ENCODE measurements at regions not wholly inside any gene's neighbourhood (a gene's known extent, or its start where the extent isn't known, plus 50 kb on each side); places are given as distances from the start of the nearest gene placed in this dataset.

DNA sequence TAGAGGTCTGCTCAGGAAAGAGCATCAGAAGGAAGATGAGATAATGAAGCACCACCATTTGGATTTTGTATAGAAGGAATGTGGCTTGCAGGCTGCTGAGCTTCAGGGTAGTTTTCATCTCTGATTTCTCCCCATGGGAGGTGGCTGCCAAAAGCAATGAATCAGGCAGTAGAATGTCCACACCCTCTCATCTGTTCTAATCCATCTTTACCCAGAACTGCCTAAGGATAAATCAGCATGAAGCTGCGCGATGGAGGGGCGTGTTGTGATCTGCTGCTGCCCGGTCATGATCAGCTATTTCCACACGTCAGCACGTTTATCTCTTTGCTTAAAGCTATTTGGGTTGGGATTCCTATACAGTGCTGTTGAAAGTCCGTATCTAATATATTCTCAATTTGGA, 295.4 kb downstream of the FOXA2 start:
- no peak for DNase-seq
- H3K27ac Mint-ChIP-seq, result no peak overlapping the region
- H3K27me3 Mint-ChIP-seq (ENCODE audit: low read depth in 3 of 3), result peaks cover 0 to 2% (median 0%) of the 10 kb centered on the region in 3 donors
- no peaks in the 10 kb centered on the region for H3K36me3 Mint-ChIP-seq
- no peak overlapping the region for H3K4me3 Mint-ChIP-seq
- H3K4me1 Mint-ChIP-seq, result no peaks in the 10 kb centered on the region
- peaks cover 2 to 22% (median 6%) of the 10 kb centered on the region in 6 donors for H3K9me3 Mint-ChIP-seq

DNA sequence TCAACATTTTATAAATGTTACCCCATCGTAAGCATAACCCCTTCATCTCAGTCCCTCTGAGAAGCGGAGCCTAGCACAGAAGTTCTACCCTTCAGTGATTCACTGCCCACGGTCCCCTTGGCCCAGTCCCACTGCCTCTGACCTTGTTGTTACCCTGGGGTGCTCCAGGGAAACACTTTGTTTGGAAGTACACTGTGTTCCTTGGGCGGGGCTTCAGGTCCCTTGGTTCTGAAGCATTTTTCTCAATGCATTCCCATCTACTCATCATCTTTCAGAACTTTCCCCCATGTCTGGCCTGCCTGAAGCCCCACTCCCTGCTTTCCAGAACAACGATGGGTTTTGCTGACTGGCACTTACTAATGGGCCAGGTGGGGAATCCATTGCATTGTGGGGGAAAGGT, 296.2 kb downstream of the FOXA2 start:
- Mint-ChIP-seq H3K27ac (no peak overlapping the region), H3K9me3 (peaks cover 0 to 17% (median 4%) of the 10 kb centered on the region in 6 donors), H3K36me3 (no peaks in the 10 kb centered on the region), H3K4me3 (no peak overlapping the region), H3K4me1 (no peaks in the 10 kb centered on the region), H3K27me3 (ENCODE audit: low read depth in 3 of 3) (peaks cover 0 to 2% (median 0%) of the 10 kb centered on the region in 3 donors)
- DNase-seq, result no peak

GRCh38 chr20:22285555-22285954, 298.8 kb downstream of the FOXA2 start:
- peaks cover 0 to 1% (median 0%) of the 10 kb centered on the region in 3 donors for H3K27me3 Mint-ChIP-seq (ENCODE audit: low read depth in 3 of 3)
- no peak for DNase-seq
- no peaks in the 10 kb centered on the region for H3K4me1 Mint-ChIP-seq
- H3K9me3 Mint-ChIP-seq, result peaks cover 0 to 8% (median 4%) of the 10 kb centered on the region in 6 donors
- no peak overlapping the region for H3K4me3 Mint-ChIP-seq
- H3K36me3 Mint-ChIP-seq, result no peaks in the 10 kb centered on the region
- H3K27ac Mint-ChIP-seq, result no peak overlapping the region

DNA sequence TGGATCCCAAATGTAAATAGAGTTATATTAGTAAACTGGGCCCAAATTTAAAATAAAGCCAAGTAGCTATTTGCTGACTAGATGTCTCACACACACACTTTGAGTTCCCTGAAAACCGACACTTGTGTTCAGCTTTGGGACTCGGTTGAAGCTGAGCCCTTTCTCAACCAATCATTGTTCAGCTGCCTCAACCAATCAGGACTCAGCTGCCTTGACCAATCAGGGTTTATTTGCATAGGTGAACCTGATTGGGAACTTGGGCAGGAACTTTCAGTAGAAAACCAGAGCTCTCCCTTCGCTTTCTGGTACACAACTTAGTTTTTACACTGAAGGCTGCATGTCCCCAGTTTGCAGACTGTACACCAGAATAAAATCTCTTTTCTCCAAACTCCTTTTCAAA, 301.7 kb downstream of the FOXA2 start:
- Mint-ChIP-seq H3K27me3 (ENCODE audit: low read depth in 3 of 3) (peaks cover 0 to 1% (median 0%) of the 10 kb centered on the region in 3 donors), H3K36me3 (no peaks in the 10 kb centered on the region), H3K4me3 (no peak overlapping the region), H3K27ac (no peak overlapping the region), H3K4me1 (no peaks in the 10 kb centered on the region), H3K9me3 (peaks cover 0 to 7% (median 4%) of the 10 kb centered on the region in 6 donors)
- DNase-seq, result no peak

- Mint-ChIP-seq H3K4me1 (no peaks in the 10 kb centered on the region), H3K9me3 (peaks cover 0 to 21% (median 7%) of the 10 kb centered on the region in 6 donors), H3K27me3 (ENCODE audit: low read depth in 3 of 3) (no peaks in the 10 kb centered on the region)
These were observed 310.0 kb downstream of the FOXA2 start for GRCh38 chr20:22274330-22274729.

DNA sequence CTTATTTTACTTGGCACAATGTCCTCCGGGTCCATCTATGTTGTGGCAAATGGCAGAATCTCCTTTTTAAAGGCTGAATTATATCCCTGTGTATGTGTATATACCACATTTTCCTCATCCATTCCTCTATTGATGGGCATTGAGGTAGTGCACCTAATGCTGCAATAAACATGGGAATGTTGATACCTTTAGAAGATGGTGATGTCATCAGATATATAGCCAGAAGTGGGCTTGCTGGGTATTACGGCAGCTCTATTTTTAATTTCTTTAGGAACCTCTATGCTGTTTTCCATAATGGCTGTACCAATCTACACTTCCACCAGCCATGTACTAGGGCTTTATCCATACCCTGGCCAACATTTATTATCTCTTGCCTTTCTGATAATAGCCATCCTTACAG, 315.7 kb downstream of the FOXA2 start:
- Mint-ChIP-seq H3K36me3 (no peaks in the 10 kb centered on the region), H3K27ac (no peak overlapping the region), H3K4me3 (no peak overlapping the region), H3K4me1 (no peaks in the 10 kb centered on the region), H3K9me3 (peaks cover 0 to 15% (median 6%) of the 10 kb centered on the region in 6 donors), H3K27me3 (ENCODE audit: low read depth in 3 of 3) (no peaks in the 10 kb centered on the region)
- DNase-seq, result no peak

More at GRCh38 chr20:22274330-22274729, 310.0 kb downstream of the FOXA2 start:
- DNase-seq, result no peak
- no peak overlapping the region for H3K27ac Mint-ChIP-seq
- H3K36me3 Mint-ChIP-seq, result no peaks in the 10 kb centered on the region
- no peak overlapping the region for H3K4me3 Mint-ChIP-seq

DNA sequence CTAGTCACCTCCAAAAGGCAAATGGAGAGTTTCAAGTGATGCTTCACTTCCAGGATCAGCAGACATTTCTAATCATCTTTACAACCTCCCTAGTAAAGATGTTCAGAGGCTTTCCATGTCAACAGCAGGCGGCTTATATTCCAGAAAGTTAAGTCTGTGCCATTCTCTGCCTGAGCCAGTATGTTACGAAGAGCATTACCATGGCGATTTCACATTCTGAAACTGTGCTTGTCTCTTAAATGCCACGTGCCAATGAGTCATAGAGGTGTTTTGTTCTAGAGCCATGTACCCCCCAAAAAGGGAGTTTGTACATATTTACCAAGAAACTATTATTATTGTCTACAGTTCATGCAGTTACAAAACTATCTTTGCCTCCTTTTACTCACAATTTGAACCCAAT, 319.5 kb downstream of the FOXA2 start:
- no peaks in the 10 kb centered on the region for H3K27me3 Mint-ChIP-seq (ENCODE audit: low read depth in 3 of 3)
- no peak for DNase-seq
- no peaks in the 10 kb centered on the region for H3K4me1 Mint-ChIP-seq
- H3K9me3 Mint-ChIP-seq, result peaks cover 0 to 16% (median 1%) of the 10 kb centered on the region in 6 donors
- H3K4me3 Mint-ChIP-seq, result no peak overlapping the region
- no peak overlapping the region for H3K27ac Mint-ChIP-seq
- no peaks in the 10 kb centered on the region for H3K36me3 Mint-ChIP-seq

GRCh38 chr20:22260506-22260905, 323.9 kb downstream of the FOXA2 start:
- no peaks in the 10 kb centered on the region for H3K36me3 Mint-ChIP-seq
- no peak for DNase-seq
- H3K27me3 Mint-ChIP-seq (ENCODE audit: low read depth in 3 of 3), result no peaks in the 10 kb centered on the region
- no peak overlapping the region for H3K4me3 Mint-ChIP-seq
- H3K4me1 Mint-ChIP-seq, result no peaks in the 10 kb centered on the region
- no peak overlapping the region for H3K27ac Mint-ChIP-seq
- peaks cover 0 to 11% (median 0%) of the 10 kb centered on the region in 6 donors for H3K9me3 Mint-ChIP-seq

GRCh38 chr20:22257912-22258311, 326.5 kb downstream of the FOXA2 start:
- Mint-ChIP-seq H3K27ac (no peak overlapping the region), H3K36me3 (no peaks in the 10 kb centered on the region), H3K4me3 (no peak overlapping the region), H3K4me1 (no peaks in the 10 kb centered on the region), H3K27me3 (ENCODE audit: low read depth in 3 of 3) (no peaks in the 10 kb centered on the region), H3K9me3 (peaks cover 0 to 15% (median 1%) of the 10 kb centered on the region in 6 donors)
- DNase-seq, result no peak

DNA sequence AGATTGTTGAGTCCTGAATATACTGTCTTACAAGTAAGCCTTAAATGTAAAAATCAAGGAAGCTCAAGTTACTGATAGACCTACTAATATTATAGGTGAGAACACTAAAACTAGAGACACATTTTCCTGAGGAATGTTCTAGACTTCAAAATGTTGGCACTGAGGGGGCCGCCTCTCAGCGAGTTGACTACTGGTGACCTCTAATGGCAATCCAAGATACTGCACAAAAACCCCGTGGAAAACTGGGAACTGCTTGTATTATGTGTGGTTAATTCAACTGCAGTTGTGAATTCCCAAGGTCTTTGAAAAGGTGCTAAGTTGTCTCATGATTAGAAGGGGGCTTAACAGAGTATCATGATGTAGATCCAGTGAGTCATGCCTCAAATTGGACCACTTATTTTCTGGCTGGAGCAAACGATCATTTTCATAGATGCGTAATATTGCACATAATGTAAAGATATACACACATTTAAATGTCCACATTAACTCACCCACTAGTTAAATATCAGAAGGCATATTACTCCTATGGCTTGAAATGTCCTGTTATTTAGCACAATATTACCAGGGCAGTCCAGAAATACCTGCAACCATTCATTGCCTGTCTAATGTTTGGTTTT, 336.2 kb downstream of the FOXA2 start:
- Mint-ChIP-seq H3K9me3 (peaks cover 0 to 6% (median 3%) of the 10 kb centered on the region in 6 donors), H3K27ac (no peak overlapping the region), H3K36me3 (no peaks in the 10 kb centered on the region), H3K27me3 (ENCODE audit: low read depth in 3 of 3) (peaks cover 0 to 2% (median 2%) of the 10 kb centered on the region in 3 donors), H3K4me3 (no peak overlapping the region), H3K4me1 (no peaks in the 10 kb centered on the region)
- DNase-seq, result no peak

DNA sequence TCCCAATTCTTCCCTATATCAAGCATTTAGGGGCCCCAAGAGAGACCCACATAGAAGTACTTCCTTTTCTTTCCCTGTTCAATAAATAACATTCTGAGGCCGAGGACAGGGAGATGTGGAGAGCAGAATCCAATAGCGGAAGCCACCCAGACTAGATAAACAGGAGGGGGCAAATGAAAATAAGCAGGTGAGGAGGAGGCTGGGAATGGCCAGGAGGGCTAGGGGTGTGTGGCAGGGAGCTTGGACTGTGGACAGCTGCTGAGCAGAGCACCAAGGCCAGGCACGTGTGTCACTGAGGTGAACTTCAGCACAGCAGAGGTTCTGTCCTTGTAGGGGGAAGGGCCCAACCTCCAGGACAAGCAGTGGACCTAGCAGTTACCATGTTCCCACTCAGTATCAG, 339.2 kb downstream of the FOXA2 start:
- DNase-seq, result no peak
- H3K4me3 Mint-ChIP-seq, result no peak overlapping the region
- no peak overlapping the region for H3K27ac Mint-ChIP-seq
- H3K4me1 Mint-ChIP-seq, result no peaks in the 10 kb centered on the region
- peaks cover 0 to 3% (median 2%) of the 10 kb centered on the region in 3 donors for H3K27me3 Mint-ChIP-seq (ENCODE audit: low read depth in 3 of 3)
- peaks cover 0 to 8% (median 2%) of the 10 kb centered on the region in 6 donors for H3K9me3 Mint-ChIP-seq
- no peaks in the 10 kb centered on the region for H3K36me3 Mint-ChIP-seq

DNA sequence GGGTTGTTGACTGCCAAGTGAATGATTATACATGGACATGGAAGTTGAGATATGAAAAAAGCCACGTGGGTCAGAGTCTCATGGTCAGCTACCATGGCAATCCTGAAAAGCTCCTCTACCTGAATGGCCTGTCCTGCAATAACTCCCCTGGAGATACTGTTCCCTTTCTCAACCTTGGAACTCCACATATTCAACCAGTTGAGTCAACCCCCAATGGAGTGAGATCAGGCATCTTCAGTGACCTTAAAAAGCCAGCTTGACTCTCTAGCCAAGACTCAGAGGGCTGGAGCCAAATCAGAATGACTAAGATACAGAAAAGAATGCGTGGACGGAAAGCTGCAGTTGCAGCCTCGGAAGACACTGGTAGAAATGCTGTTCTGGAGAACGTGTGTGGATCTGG, 341.3 kb downstream of the FOXA2 start:
- H3K4me3 Mint-ChIP-seq, result no peak overlapping the region
- no peak for DNase-seq
- H3K36me3 Mint-ChIP-seq, result no peaks in the 10 kb centered on the region
- H3K27ac Mint-ChIP-seq, result no peak overlapping the region
- peaks cover 0 to 2% (median 2%) of the 10 kb centered on the region in 3 donors for H3K27me3 Mint-ChIP-seq (ENCODE audit: low read depth in 3 of 3)
- peaks cover 0 to 11% (median 8%) of the 10 kb centered on the region in 6 donors for H3K9me3 Mint-ChIP-seq
- H3K4me1 Mint-ChIP-seq, result no peaks in the 10 kb centered on the region

GRCh38 chr20:22241609-22242008, 342.8 kb downstream of the FOXA2 start:
- peaks cover 0 to 18% (median 8%) of the 10 kb centered on the region in 6 donors for H3K9me3 Mint-ChIP-seq
- H3K27me3 Mint-ChIP-seq (ENCODE audit: low read depth in 3 of 3), result peaks cover 0 to 2% (median 0%) of the 10 kb centered on the region in 3 donors
- H3K4me1 Mint-ChIP-seq, result no peaks in the 10 kb centered on the region
- no peaks in the 10 kb centered on the region for H3K36me3 Mint-ChIP-seq
- DNase-seq, result no peak
- no peak overlapping the region for H3K27ac Mint-ChIP-seq
- no peak overlapping the region for H3K4me3 Mint-ChIP-seq

DNA sequence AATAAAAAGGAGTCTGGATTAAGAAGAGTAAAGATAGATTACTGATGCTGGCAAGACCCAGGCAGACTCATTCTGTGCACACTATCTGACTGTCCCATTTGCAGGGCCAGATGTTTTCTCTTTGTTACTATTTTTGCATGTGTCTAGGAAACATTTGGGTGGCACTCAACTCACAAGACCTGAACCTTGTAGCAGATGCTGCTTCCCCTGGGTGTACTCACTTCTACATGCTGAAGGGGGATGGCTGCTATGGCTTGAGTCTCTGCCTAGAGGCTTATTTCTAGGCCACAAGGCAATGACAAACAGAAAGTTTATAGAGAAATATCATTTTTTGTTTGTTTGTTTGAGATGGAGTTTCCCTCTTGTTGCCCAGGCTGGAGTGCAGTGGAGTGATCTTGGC, 351.4 kb downstream of the FOXA2 start:
- H3K36me3 Mint-ChIP-seq, result no peaks in the 10 kb centered on the region
- no peak overlapping the region for H3K4me3 Mint-ChIP-seq
- H3K4me1 Mint-ChIP-seq, result no peaks in the 10 kb centered on the region
- H3K27ac Mint-ChIP-seq, result no peak overlapping the region
- peaks cover 0 to 21% (median 4%) of the 10 kb centered on the region in 6 donors for H3K9me3 Mint-ChIP-seq
- DNase-seq, result no peak
- peaks cover 0 to 3% (median 2%) of the 10 kb centered on the region in 3 donors for H3K27me3 Mint-ChIP-seq (ENCODE audit: low read depth in 3 of 3)

DNA sequence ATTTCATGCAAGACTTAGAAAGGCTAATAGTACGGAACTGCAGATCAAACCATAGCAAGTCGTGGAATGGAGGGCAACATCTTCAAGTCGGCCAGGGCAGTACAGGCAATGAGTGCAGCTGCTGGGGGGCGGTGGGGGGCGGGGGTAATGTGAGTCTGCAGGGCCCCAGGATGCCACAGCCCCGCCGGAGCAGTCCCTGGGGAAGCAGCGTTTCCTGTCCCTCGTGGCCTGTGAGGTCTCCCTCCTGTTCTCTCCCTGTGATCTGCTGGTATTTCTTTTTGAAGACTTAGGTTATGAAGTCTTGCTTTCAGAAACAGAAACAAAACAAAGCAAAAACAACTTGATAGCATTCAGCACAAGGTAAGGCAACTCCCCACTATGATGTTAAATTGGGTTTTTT, 351.9 kb downstream of the FOXA2 start:
- Mint-ChIP-seq H3K9me3 (peaks cover 0 to 16% (median 4%) of the 10 kb centered on the region in 6 donors), H3K27ac (no peak overlapping the region), H3K36me3 (no peaks in the 10 kb centered on the region), H3K4me3 (no peak overlapping the region), H3K4me1 (no peaks in the 10 kb centered on the region), H3K27me3 (ENCODE audit: low read depth in 3 of 3) (peaks cover 0 to 3% (median 2%) of the 10 kb centered on the region in 3 donors)
- DNase-seq, result no peak

Measured in immature natural killer cell (primary cell).